Common myeloid progenitor, CD34-positive (primary cell): ENCODE measurements at regions not wholly inside any gene's neighbourhood (a gene's known extent, or its start where the extent isn't known, plus 50 kb on each side); places are given as distances from the start of the nearest gene placed in this dataset.

Experiments
- CTCF ChIA-PET: fragments of 350-600 bp; sonication (Branson Sonifier 250); formaldehyde crosslinking; loops from one replicate; lab custom pipeline; 2021; ENCODE audit warnings: antibody characterized with exemption; lab: Charles Lee
- POLR2A ChIA-PET: fragments of 350-600 bp; sonication (Branson Sonifier 250); formaldehyde crosslinking; loops from one replicate; lab custom pipeline; 2021; ENCODE audit warnings: antibody characterized with exemption; lab: Charles Lee
- DNase-seq, 3 donors: peaks; one replicate each; pipeline versions ENCODE4 v3.0.0 to v3.0.0-alpha.2; 2013
- H3K27ac ChIP-seq, 2 experiments: 1 replicate in 1 of 2; 2 replicates in 1 of 2; pipeline ENCODE4 v1.7.0; 2013; ENCODE audit warnings: inconsistent platforms in 2 of 2, low read length in 2 of 2, mild to moderate bottlenecking in 2 of 2, low read depth in 1 of 2, moderate library complexity in 1 of 2; ENCODE audit not compliant: severe bottlenecking in 2 of 2, insufficient read depth in 1 of 2, poor library complexity in 1 of 2
- H3K27me3 ChIP-seq, 5 experiments: replicated peaks in 2 of 5; 1 replicate in 3 of 5; 2 replicates in 2 of 5; pipeline versions ENCODE4 v1.6.1 to v1.7.0; 2013; ENCODE audit warnings: low read length in 4 of 5, mild to moderate bottlenecking in 2 of 5, moderate library complexity in 2 of 5, inconsistent platforms in 1 of 5; ENCODE audit not compliant: insufficient read depth in 5 of 5, control insufficient read depth in 4 of 5
- H3K36me3 ChIP-seq, 4 experiments: 1 replicate in 2 of 4; 2 replicates in 2 of 4; pipeline versions ENCODE4 v1.6.1 to v1.7.0; 2013; ENCODE audit warnings: low read length in 3 of 4, control low read depth in 1 of 4, mild to moderate bottlenecking in 1 of 4; ENCODE audit not compliant: control insufficient read depth in 4 of 4, insufficient read depth in 4 of 4
- H3K4me1 ChIP-seq, 4 experiments: 1 replicate in 3 of 4; 2 replicates in 1 of 4; pipeline versions ENCODE4 v1.6.1 to v1.7.1; 2013; ENCODE audit warnings: low read length in 3 of 4, mild to moderate bottlenecking in 3 of 4, control low read depth in 1 of 4, inconsistent platforms in 1 of 4, moderate library complexity in 1 of 4; ENCODE audit not compliant: control insufficient read depth in 4 of 4, insufficient read depth in 4 of 4; ENCODE audit errors: control extremely low read depth in 1 of 4
- H3K4me3 ChIP-seq, 7 experiments: 1 replicate in 4 of 7; 2 replicates in 3 of 7; pipeline versions ENCODE4 v1.5.1 to v1.7.0; 2013; ENCODE audit warnings: mild to moderate bottlenecking in 7 of 7, low read length in 6 of 7, moderate library complexity in 6 of 7, inconsistent platforms in 2 of 7, low read depth in 2 of 7, control low read depth in 1 of 7; ENCODE audit not compliant: insufficient read depth in 4 of 7, control insufficient read depth in 1 of 7; ENCODE audit errors: extremely low read depth in 1 of 7
- H3K9me3 ChIP-seq, 5 experiments: 1 replicate in 4 of 5; 2 replicates in 1 of 5; pipeline versions ENCODE4 v1.6.1 to v1.7.1; 2013; ENCODE audit warnings: low read length in 4 of 5, mild to moderate bottlenecking in 2 of 5, inconsistent platforms in 1 of 5, low read depth in 1 of 5, moderate library complexity in 1 of 5; ENCODE audit not compliant: control insufficient read depth in 4 of 5, insufficient read depth in 2 of 5; ENCODE audit errors: control extremely low read depth in 1 of 5
- WGBS: methylation state at CpG from one replicate; pipeline ENCODE4 v1.1.5; 2013; ENCODE audit not compliant: insufficient coverage; 5-methylcytosine and 5-hydroxymethylcytosine counted together

DNA sequence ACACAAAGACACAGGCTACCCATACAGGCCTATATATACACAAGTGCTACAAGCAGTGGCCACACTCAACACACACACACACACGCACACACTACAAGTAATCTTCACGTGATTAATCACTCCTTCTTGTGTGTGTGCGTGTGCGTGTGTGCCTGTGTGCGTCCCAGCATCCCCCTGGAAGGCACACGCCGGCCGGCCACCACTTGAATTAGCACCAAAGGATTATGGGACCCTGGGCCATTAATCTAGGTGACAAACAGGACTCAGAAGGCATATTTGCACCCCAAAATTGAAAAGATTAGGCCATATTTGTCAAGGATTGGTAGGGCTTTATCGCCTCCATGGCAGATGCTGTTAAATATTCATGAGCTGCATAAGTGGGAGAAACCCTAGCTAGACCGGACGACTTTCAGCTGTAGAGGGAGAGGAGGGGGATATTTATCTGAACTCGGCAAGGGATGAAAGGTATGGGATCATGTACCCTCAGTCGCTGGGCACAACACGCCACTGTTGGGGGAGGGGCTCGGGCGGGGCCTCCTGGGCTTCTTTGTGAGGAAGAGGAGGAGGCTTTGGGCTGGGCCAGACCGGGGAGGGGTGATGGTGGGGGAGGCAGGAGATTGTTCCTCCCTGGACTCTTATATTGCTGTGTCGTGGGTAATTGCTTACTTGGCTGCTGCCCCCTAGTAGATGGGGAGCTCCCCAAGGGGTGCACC, 89.6 kb upstream of the LHX5 start:
- CTCF ChIA-PET: no interaction called here
- no peak for DNase-seq
- H3K4me1 ChIP-seq: no peaks in the 10 kb centered on the region
- no peak overlapping the region for H3K4me3 ChIP-seq
- POLR2A ChIA-PET: no interaction called here
- no peaks in the 10 kb centered on the region for H3K36me3 ChIP-seq
- WGBS: 80% methylated on average over 9 of the region's 18 CpGs
- no peak overlapping the region for H3K27ac ChIP-seq
- peaks cover 0 to 63% (median 25%) of the 10 kb centered on the region in 5 experiments for H3K27me3 ChIP-seq
- no peaks in the 10 kb centered on the region for H3K9me3 ChIP-seq

DNA sequence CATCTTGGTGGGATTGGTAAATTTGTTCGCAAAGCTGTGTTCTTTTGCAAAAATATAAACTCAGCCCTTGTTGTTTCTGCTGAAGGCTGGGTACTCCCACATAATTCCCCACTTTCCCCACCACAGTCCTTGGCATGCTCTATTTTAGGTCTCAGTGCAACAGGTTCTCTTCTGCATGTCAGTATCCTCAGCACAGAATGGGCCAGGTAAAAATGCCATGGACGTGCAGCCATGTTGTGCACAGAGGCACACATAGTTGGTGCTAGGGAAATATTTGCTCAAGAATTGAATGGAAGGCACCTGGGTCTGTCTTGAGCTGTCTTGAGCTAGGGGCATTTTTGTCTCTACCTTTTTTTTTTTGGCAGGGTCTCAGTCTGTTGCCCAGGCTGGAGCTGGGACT, 87.8 kb upstream of the LHX5 start:
- WGBS: 87% methylated on average over 2 of the region's 2 CpGs
- H3K4me3 ChIP-seq: no peak overlapping the region
- no peaks in the 10 kb centered on the region for H3K9me3 ChIP-seq
- no peak for DNase-seq
- no peaks in the 10 kb centered on the region for H3K4me1 ChIP-seq
- ChIA-PET CTCF (no interaction called here), POLR2A (no interaction called here)
- H3K27me3 ChIP-seq: peaks cover 0 to 48% (median 17%) of the 10 kb centered on the region in 5 experiments
- no peak overlapping the region for H3K27ac ChIP-seq
- no peaks in the 10 kb centered on the region for H3K36me3 ChIP-seq

DNA sequence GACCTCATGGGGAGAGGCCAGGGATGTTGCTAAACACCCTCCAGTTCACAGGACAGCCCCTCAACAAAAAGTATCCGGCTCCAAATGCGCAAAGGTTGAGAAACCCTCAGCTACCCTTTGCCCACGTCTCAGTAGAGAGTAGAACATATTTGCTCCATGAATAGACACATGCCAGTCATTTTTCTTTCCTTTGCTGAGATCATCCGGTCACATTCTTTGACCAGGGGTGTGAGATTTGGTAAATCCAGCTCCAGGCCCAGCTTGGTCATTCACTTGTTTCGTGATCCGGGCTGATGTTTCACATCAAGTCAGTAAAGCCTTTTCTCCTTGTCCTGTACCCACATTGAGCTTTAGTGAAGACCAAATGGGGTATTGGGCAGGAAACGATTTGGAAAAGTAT, 83.6 kb upstream of the LHX5 start:
- ChIA-PET CTCF (no interaction called here), POLR2A (no interaction called here)
- Histone ChIP-seq H3K4me1 (no peaks in the 10 kb centered on the region), H3K9me3 (peaks cover 0 to 7% (median 0%) of the 10 kb centered on the region in 5 experiments), H3K4me3 (no peak overlapping the region), H3K27ac (no peak overlapping the region), H3K27me3 (peaks cover 0 to 38% (median 7%) of the 10 kb centered on the region in 5 experiments), H3K36me3 (no peaks in the 10 kb centered on the region)
- no peak for DNase-seq
- 94% methylated on average over 5 of the region's 7 CpGs for WGBS

DNA sequence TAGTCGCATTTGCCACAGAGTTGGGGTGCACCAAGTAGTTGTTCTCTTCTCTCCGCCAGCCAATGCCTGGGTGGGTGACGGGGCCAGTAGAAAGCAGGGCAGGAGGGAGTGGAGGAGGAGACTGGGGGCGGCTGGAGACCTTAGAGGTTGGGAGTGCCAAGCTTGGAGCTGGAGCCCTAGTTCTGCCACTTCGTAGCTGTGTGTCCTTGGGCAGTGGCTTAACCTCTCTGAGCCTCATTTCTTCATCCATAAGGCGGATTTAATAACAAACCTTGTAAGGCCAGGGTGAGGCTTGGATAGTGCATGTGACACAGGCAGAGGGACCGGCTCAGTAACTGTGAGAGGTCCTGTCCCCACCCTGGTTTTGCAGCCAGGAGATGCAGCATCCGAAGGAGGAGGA, 81.1 kb upstream of the LHX5 start:
- H3K36me3 ChIP-seq: no peaks in the 10 kb centered on the region
- CTCF ChIA-PET: no interaction called here
- 95% methylated on average over 5 of the region's 8 CpGs for WGBS
- H3K4me3 ChIP-seq: no peak overlapping the region
- DNase-seq: no peak
- H3K27me3 ChIP-seq: peaks cover 0 to 41% (median 11%) of the 10 kb centered on the region in 5 experiments
- POLR2A ChIA-PET: no interaction called here
- H3K4me1 ChIP-seq: no peaks in the 10 kb centered on the region
- peaks cover 0 to 12% (median 0%) of the 10 kb centered on the region in 5 experiments for H3K9me3 ChIP-seq
- no peak overlapping the region for H3K27ac ChIP-seq

DNA sequence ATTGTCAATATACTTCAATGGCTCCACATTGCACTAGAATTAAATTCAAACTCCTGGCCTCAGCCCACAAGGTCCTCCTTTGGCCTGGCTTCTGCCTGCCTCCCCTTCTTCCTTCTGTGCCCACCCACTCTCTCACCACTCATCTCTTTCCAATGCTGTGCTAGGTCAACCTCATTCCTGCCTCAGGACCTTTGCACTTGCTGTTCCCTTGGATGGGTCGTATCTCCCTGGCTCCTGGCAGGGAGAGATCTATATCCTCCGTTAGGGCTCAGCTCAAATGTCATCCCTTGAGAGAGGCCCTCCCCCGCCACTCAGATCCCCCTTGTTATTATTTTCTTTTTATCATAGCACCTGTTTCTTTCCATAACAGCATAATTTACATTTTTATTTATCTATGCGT, 79.9 kb upstream of the LHX5 start:
- no peaks in the 10 kb centered on the region for H3K36me3 ChIP-seq
- ChIA-PET CTCF (no interaction called here), POLR2A (no interaction called here)

DNA sequence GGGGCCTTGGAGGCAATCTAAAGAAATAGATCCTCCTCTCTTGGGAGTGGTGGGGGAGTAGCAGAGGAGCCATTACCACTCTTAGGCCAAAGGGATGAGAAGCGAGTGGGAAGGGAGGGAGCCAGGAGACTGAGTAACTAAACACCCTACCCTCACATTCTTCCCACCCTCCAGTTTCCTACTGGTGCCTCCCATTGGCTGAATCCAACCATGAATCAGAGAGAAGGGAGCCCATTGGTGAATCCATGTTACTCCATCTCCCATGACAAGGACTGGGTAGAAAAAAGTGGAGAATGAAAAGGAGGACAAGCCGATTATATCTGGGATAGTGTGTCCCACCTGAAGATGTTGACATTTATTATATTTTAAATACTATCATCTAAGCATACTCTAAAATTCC, 76.8 kb upstream of the LHX5 start:
- Histone ChIP-seq H3K27me3 (peaks cover 0 to 50% (median 20%) of the 10 kb centered on the region in 5 experiments), H3K9me3 (peaks cover 0 to 12% (median 0%) of the 10 kb centered on the region in 5 experiments), H3K36me3 (no peaks in the 10 kb centered on the region), H3K4me1 (no peaks in the 10 kb centered on the region), H3K4me3 (no peak overlapping the region), H3K27ac (no peak overlapping the region)
- ChIA-PET POLR2A (no interaction called here), CTCF (no interaction called here)
- no CpG with 5 or more reads among the region's 2 CpGs for WGBS
- DNase-seq: no peak

More for the DNA sequence above, 79.9 kb upstream of the LHX5 start:
- DNase-seq: no peak
- H3K9me3 ChIP-seq: peaks cover 0 to 12% (median 0%) of the 10 kb centered on the region in 5 experiments
- no peak overlapping the region for H3K27ac ChIP-seq
- H3K27me3 ChIP-seq: peaks cover 0 to 49% (median 17%) of the 10 kb centered on the region in 5 experiments
- H3K4me3 ChIP-seq: no peak overlapping the region
- H3K4me1 ChIP-seq: no peaks in the 10 kb centered on the region
- 96% methylated on average over 4 of the region's 4 CpGs for WGBS

DNA sequence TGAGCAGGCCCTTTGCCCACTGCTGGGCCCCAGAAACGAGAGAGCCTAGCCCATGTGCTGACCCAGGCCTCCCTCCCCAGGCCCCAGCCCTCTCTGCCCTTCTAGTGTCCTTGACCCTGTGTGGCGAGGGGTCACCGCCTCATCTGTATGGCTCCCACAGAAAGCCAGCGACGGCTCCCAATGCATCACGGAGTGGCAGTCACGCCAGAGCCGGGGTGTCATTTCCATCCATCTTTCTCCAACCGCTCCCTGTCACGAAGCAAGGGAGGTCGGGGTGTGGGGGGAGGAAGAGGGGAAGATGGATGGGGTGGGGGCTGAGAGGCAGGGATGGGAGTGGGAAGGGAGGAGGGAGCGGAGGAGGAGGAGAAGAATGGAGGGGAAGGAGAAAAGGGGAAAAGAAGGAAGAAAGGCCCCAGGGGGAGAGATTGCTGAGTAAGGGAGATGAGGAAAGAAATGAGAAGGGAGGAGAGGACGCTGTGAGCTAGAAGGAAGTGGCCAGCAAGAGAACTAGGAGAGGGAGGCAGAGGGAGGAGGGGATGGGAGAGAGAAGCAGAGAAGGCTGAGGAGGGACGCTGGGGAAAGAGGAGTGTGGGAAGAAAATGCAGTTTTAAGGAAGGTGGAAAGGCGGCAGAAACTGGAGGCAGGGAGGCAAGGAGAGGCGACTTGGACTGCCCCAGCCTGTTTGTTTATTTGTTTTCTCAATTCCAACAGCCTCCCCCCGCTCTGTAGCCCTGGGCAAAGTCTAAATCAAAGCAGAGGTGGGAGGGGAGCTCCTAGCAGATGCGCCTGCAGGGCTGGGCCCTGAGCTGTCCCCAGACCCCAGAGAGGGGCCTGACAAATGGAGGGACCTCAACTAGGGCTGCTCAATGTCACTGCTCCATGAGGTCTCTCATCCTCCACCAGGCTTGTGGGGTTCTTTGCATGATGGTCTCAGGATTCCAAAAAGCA, 75.5 kb upstream of the LHX5 start:
- Histone ChIP-seq H3K9me3 (peaks cover 0 to 12% (median 0%) of the 10 kb centered on the region in 5 experiments), H3K4me3 (no peak overlapping the region), H3K4me1 (no peaks in the 10 kb centered on the region), H3K27me3 (peaks cover 0 to 54% (median 20%) of the 10 kb centered on the region in 5 experiments), H3K36me3 (no peaks in the 10 kb centered on the region), H3K27ac (no peak overlapping the region)
- no peak for DNase-seq
- CTCF ChIA-PET: no interaction called here
- POLR2A ChIA-PET: no interaction called here
- 34% methylated on average over 10 of the region's 18 CpGs for WGBS
